Effector memory CD8-positive, alpha-beta T cell (primary cell): ENCODE measurements at regions not wholly inside any gene's neighbourhood (a gene's known extent, or its start where the extent isn't known, plus 50 kb on each side); places are given as distances from the start of the nearest gene placed in this dataset.
"Not testable (repeated sequence)": the region's sequence is repeated elsewhere in the genome, so short reads cannot be mapped to it uniquely, and the experiment has no call there.

Source experiments
- ATAC-seq: fragments of 150-1000 bp; cut with Tn5 transposase; replicated peaks from 2 replicates; pipeline ENCODE4 v1.10.0; 2021; ENCODE audit warnings: mild to moderate bottlenecking, moderate library complexity
- DNase-seq, 3 experiments: peaks; one replicate each; pipeline ENCODE4 v3.0.0; 2021
- H3K27ac Mint-ChIP-seq, 2 donors: one replicate each; pipeline ENCODE4 v1.8.0; 2022; ENCODE audit warnings: mild to moderate bottlenecking in 2 of 2, mixed read lengths in 2 of 2, moderate library complexity in 2 of 2
- H3K27me3 Mint-ChIP-seq, 2 donors: one replicate each; pipeline ENCODE4 v1.8.0; 2022; ENCODE audit warnings: mixed read lengths in 2 of 2
- H3K36me3 Mint-ChIP-seq: one replicate; pipeline ENCODE4 v1.8.0; 2022; ENCODE audit warnings: mild to moderate bottlenecking, moderate library complexity, mixed read lengths; ENCODE audit not compliant: insufficient read depth
- H3K4me1 Mint-ChIP-seq, 2 donors: one replicate each; pipeline ENCODE4 v1.8.0; 2022; ENCODE audit warnings: low read depth in 2 of 2, mixed read lengths in 2 of 2
- H3K4me3 Mint-ChIP-seq, 2 donors: one replicate each; pipeline ENCODE4 v1.8.0; 2022; ENCODE audit warnings: mild to moderate bottlenecking in 2 of 2, mixed read lengths in 2 of 2, moderate library complexity in 2 of 2
- H3K9me3 Mint-ChIP-seq, 2 donors: one replicate each; pipeline ENCODE4 v1.8.0; 2022; ENCODE audit warnings: mixed read lengths in 2 of 2

- H3K9me3 Mint-ChIP-seq = no peaks in the 10 kb centered on the region
- H3K27ac Mint-ChIP-seq = no peak overlapping the region
- no peak for DNase-seq
- H3K36me3 Mint-ChIP-seq = no peaks in the 10 kb centered on the region
- H3K4me3 Mint-ChIP-seq = no peak overlapping the region
- H3K4me1 Mint-ChIP-seq = no peaks in the 10 kb centered on the region
- no peak for ATAC-seq
- H3K27me3 Mint-ChIP-seq = peaks cover 7 to 13% of the 10 kb centered on the region in 2 donors
These were observed 109.7 kb upstream of the CCDC28A start for GRCh38 chr6:138663892-138664291.

- H3K4me3 Mint-ChIP-seq = no peak overlapping the region
- no peak for DNase-seq
- no peaks in the 10 kb centered on the region for H3K36me3 Mint-ChIP-seq
- H3K9me3 Mint-ChIP-seq = no peaks in the 10 kb centered on the region
- ATAC-seq = no peak
- H3K27me3 Mint-ChIP-seq = peaks cover 7 to 19% of the 10 kb centered on the region in 2 donors
- no peaks in the 10 kb centered on the region for H3K4me1 Mint-ChIP-seq
- H3K27ac Mint-ChIP-seq = no peak overlapping the region
These were observed 108.8 kb upstream of the CCDC28A start for GRCh38 chr6:138664745-138665144.

- Mint-ChIP-seq H3K36me3 (no peaks in the 10 kb centered on the region), H3K9me3 (no peaks in the 10 kb centered on the region), H3K4me3 (no peak overlapping the region), H3K27ac (no peak overlapping the region), H3K27me3 (peaks cover 0 to 8% of the 10 kb centered on the region in 2 donors), H3K4me1 (no peaks in the 10 kb centered on the region)
- no peak for ATAC-seq
- DNase-seq = no peak
These were observed 106.9 kb upstream of the CCDC28A start for GRCh38 chr6:138666636-138667035.

- DNase-seq (no peak), ATAC-seq (no peak)
- no peaks in the 10 kb centered on the region for H3K36me3 Mint-ChIP-seq
- H3K4me3 Mint-ChIP-seq = no peak overlapping the region
- H3K9me3 Mint-ChIP-seq = no peaks in the 10 kb centered on the region
- H3K4me1 Mint-ChIP-seq = no peaks in the 10 kb centered on the region
- peaks cover 0 to 8% of the 10 kb centered on the region in 2 donors for H3K27me3 Mint-ChIP-seq
- no peak overlapping the region for H3K27ac Mint-ChIP-seq
These were observed 106.2 kb upstream of the CCDC28A start for GRCh38 chr6:138667408-138667807.

GRCh38 chr6:138671351-138671750 lies 102.2 kb upstream of the CCDC28A start:
- Mint-ChIP-seq H3K27ac (no peak overlapping the region), H3K4me1 (no peaks in the 10 kb centered on the region), H3K9me3 (no peaks in the 10 kb centered on the region), H3K27me3 (peaks cover 8 to 9% of the 10 kb centered on the region in 2 donors), H3K36me3 (no peaks in the 10 kb centered on the region), H3K4me3 (no peak overlapping the region)
- no peak for DNase-seq
- no peak for ATAC-seq

GRCh38 chr6:138673346-138674014 lies 100.1 kb upstream of the CCDC28A start:
- peaks cover 9 to 15% of the 10 kb centered on the region in 2 donors for H3K27me3 Mint-ChIP-seq
- DNase-seq (no peak), ATAC-seq (no peak)
- peaks cover 3% of the 10 kb centered on the region for H3K36me3 Mint-ChIP-seq
- H3K4me3 Mint-ChIP-seq = no peak overlapping the region
- no peaks in the 10 kb centered on the region for H3K9me3 Mint-ChIP-seq
- no peaks in the 10 kb centered on the region for H3K4me1 Mint-ChIP-seq
- no peak overlapping the region for H3K27ac Mint-ChIP-seq

- not testable (repeated sequence) for DNase-seq, H3K27ac Mint-ChIP-seq, H3K9me3 Mint-ChIP-seq, ATAC-seq, H3K4me3 Mint-ChIP-seq, H3K4me1 Mint-ChIP-seq, H3K36me3 Mint-ChIP-seq
- peaks cover 9 to 16% of the 10 kb centered on the region in 2 donors for H3K27me3 Mint-ChIP-seq
These were observed 99.1 kb upstream of the CCDC28A start for GRCh38 chr6:138674444-138674843.

- no peaks in the 10 kb centered on the region for H3K9me3 Mint-ChIP-seq
- DNase-seq (no peak), ATAC-seq (no peak)
- no peak overlapping the region for H3K27ac Mint-ChIP-seq
- H3K4me1 Mint-ChIP-seq = no peaks in the 10 kb centered on the region
- peaks cover 9 to 15% of the 10 kb centered on the region in 2 donors for H3K27me3 Mint-ChIP-seq
- no peak overlapping the region for H3K4me3 Mint-ChIP-seq
- peaks cover 3% of the 10 kb centered on the region for H3K36me3 Mint-ChIP-seq
These were observed 96.0 kb upstream of the CCDC28A start for GRCh38 chr6:138677538-138677937.

- H3K27ac Mint-ChIP-seq = no peak overlapping the region
- H3K4me1 Mint-ChIP-seq = no peaks in the 10 kb centered on the region
- no peak for ATAC-seq
These were observed 95.4 kb upstream of the CCDC28A start for GRCh38 chr6:138678168-138678567.

GRCh38 chr6:138680085-138680484 lies 93.5 kb upstream of the CCDC28A start:
- DNase-seq (no peak), ATAC-seq (no peak)
- Mint-ChIP-seq H3K9me3 (no peaks in the 10 kb centered on the region), H3K4me1 (no peaks in the 10 kb centered on the region), H3K36me3 (peaks cover 3% of the 10 kb centered on the region), H3K27ac (no peak overlapping the region), H3K27me3 (peaks cover 3 to 15% of the 10 kb centered on the region in 2 donors), H3K4me3 (no peak overlapping the region)

More at GRCh38 chr6:138678168-138678567, 95.4 kb upstream of the CCDC28A start:
- H3K36me3 Mint-ChIP-seq = peaks cover 3% of the 10 kb centered on the region
- H3K27me3 Mint-ChIP-seq = peaks cover 9 to 15% of the 10 kb centered on the region in 2 donors
- H3K9me3 Mint-ChIP-seq = no peaks in the 10 kb centered on the region
- no peak overlapping the region for H3K4me3 Mint-ChIP-seq
- DNase-seq = no peak

- Mint-ChIP-seq H3K4me3 (no peak overlapping the region), H3K36me3 (peaks cover under 1% of the 10 kb centered on the region), H3K9me3 (no peaks in the 10 kb centered on the region), H3K27me3 (peaks cover 0 to 15% of the 10 kb centered on the region in 2 donors), H3K4me1 (no peaks in the 10 kb centered on the region), H3K27ac (no peak overlapping the region)
- DNase-seq (no peak), ATAC-seq (no peak)
These were observed 91.9 kb upstream of the CCDC28A start for GRCh38 chr6:138681627-138682026.

GRCh38 chr6:138682704-138683527 lies 90.7 kb upstream of the CCDC28A start:
- Mint-ChIP-seq H3K27ac (no peak overlapping the region), H3K4me3 (no peak overlapping the region), H3K36me3 (no peaks in the 10 kb centered on the region), H3K9me3 (no peaks in the 10 kb centered on the region), H3K4me1 (no peaks in the 10 kb centered on the region), H3K27me3 (peaks cover 0 to 7% of the 10 kb centered on the region in 2 donors)
- no peak for ATAC-seq
- no peak for DNase-seq

- ATAC-seq (no peak), DNase-seq (no peak)
- Mint-ChIP-seq H3K9me3 (no peaks in the 10 kb centered on the region), H3K4me3 (no peak overlapping the region), H3K36me3 (no peaks in the 10 kb centered on the region), H3K27me3 (no peaks in the 10 kb centered on the region), H3K27ac (no peak overlapping the region), H3K4me1 (no peaks in the 10 kb centered on the region)
These were observed 88.3 kb upstream of the CCDC28A start for GRCh38 chr6:138685257-138685656.

- ATAC-seq (no peak), DNase-seq (no peak)
- no peak overlapping the region for H3K27ac Mint-ChIP-seq
- no peaks in the 10 kb centered on the region for H3K36me3 Mint-ChIP-seq
- no peaks in the 10 kb centered on the region for H3K9me3 Mint-ChIP-seq
- H3K4me1 Mint-ChIP-seq = no peaks in the 10 kb centered on the region
- H3K27me3 Mint-ChIP-seq = no peaks in the 10 kb centered on the region
- no peak overlapping the region for H3K4me3 Mint-ChIP-seq
These were observed 87.8 kb upstream of the CCDC28A start for GRCh38 chr6:138685781-138686180.
